Inflammatory macrophage treated with lipopolysaccharide for 1 hour (primary cell): ENCODE measurements at regions not wholly inside any gene's neighbourhood (a gene's known extent, or its start where the extent isn't known, plus 50 kb on each side); places are given as distances from the start of the nearest gene placed in this dataset.
"Not testable (repeated sequence)": the region's sequence is repeated elsewhere in the genome, so short reads cannot be mapped to it uniquely, and the experiment has no call there.

Experiments used
- DNase-seq, 2 donors: peaks; one replicate each; pipeline ENCODE4 v3.0.0-alpha.2; 2020 to 2022

DNA sequence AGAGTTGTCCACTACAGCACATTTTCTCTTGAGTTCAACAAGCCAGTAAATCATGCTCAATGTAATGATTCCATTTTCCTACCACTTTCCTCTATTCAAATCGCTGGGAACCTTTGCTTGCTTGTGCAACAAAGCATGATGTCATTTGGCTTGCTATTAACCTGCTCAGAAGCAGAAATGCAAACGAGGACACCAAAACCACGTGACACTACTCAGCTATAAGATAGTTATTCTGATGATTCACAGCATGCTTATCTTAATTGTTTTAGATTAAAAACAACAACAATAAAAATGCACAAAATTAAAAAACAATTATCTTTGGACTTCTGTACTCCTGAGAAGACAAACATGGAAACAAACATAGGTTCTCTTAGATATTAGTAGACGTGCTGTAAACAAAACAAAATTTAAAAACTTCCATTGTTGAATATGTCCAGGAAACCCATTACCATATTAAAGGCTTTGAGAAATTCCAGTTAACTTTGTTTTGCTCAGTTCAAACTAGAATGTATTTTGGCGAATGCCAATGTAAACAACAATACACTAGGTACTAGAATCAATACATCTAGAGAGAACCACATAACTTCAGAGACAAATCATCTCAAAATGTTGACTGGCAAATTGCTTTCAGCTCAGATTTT is 77.5 kb upstream of the KRAS start:
- DNase-seq, result peak; percentile 45 to 51

DNA sequence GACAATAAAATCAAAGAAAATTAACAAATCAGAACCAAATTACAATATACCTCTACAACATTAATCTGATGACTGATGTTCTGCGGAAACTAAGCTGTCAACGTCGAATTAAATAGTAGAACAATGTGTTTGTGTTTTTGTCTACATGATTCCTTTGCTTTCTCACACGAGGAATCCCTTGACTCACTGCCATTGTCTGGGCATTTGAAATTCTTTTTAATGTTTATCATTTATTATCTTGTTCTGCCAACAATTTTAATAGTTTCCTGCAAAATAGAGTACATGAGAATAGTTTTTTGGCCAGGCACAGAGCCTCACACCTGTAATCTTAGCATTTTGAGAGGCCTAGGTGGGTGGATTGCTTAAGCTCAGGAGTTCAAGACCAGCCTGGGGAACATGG is 76.6 kb upstream of the KRAS start:
- DNase-seq, result no peak

DNA sequence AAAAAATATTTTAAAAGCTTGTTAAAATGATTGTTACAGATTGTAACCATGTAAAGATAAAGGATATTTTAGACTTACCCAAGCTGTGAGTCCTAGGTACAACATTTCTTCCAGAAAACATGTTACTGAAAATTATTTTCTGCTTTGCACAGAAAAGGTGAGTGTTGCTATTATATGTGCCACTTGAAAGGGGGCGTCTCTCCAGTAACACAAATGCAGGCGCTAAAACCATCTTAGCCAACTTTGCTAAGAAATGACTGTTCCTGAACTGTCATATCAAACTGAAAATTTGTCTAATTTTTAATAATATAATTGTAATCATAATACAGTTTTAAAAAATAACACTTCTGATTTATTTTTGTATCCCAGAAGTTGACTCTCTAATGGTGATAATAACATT is 75.6 kb upstream of the KRAS start:
- no peak for DNase-seq

DNA sequence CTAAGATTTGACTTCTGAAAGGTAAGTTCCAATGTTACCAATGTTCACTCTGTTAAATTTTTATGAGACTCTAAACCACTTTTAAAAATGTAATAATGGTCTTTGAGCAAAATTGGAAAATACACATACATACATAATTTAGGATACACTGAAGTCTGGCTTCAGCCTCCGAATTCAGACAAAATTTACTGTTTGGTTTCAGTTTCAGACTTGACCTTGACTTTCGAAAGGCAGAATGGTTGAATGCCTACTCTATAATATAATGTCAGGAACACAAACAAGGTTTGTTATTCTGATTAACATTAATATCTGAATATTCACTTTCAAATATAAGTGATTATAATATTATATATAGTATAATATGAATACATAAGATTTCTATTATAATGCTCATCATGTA is 74.1 kb upstream of the KRAS start:
- DNase-seq, result no peak

DNA sequence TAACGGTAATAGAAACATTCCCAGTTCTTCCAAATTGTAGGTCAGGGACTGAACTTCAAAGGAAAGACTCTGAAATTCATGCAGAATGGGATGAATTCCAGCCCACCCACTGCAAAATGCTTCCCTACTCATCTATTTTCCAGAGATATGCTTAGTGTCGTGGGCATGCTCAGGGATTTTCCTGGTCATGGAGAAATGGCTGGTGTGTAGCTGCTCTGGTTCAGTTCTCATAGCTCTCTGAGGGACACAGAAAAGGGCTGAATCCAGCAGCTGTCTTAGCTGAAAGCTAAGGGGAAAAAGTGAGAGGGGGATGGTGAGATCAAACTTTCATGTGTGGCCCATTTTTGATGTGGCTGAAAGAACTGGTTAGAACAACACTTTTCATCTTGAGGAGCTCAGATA is 72.9 kb upstream of the KRAS start:
- DNase-seq, result no peak

DNA sequence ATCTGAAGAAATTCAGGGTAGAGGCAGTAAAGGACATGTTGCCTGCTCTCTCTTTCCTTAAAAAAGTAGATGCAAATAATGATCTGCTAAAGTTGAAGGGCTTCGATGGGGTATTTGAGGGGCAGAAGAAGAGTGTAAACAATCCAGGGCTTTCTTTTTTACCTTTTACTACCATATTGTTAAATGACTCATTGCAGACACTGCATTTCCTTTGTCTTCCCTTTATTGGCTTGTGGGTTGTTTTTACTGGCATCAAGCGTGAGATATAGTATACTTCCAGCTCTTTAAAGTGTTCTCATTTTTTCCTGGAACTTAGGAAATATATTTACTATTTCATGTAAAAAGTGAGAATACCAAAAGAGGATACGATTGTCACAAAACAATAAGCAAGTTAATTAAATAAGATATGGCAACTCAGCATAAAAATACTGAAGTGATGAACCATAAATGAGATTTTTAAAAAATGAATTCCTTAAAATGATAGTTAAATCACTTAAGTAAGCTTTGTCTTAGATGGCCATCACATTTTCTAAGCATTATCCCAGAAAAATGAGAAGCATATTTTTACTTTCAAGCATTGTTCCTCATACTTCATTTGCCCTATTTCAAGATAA is 72.3 kb upstream of the KRAS start:
- DNase-seq, result no peak

DNA sequence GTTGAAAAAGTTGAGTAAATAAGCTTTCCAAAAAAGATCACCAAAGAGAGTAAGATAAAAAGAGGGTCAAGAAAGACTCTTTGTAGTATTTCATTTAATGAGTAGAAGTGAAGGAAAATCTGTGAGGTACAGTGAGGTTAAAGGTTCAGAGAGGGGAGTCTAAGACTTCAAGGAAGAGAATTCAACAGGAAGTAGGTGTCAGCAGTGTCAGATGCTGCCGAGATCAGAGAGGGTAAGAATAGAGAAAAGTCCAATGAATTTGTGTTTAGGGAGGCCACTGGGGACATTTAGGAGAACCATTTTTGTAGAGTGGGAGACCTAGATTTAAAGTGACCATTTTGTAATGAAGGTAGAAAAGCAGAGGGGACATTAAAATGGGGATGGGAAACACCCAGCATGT is 71.6 kb upstream of the KRAS start:
- no peak for DNase-seq

DNA sequence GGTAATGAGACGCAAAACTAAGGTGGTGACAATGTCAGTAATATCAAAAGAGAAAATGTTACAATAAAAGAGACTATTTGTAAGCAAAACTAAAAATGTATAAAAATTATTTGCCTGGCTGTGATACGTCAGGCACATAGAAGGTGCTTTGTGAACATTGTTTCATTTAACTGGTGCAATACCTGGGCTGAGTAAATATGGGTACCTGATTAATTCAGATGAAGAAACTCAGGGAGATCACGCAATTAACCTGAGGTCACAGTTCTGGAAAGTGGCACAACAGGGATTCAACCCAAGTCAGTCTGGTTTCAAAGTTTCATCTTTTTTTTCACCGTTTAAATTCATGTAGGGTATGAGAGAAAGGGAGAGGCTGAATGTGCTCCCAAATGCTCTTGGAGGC is 71.0 kb upstream of the KRAS start:
- no peak for DNase-seq

DNA sequence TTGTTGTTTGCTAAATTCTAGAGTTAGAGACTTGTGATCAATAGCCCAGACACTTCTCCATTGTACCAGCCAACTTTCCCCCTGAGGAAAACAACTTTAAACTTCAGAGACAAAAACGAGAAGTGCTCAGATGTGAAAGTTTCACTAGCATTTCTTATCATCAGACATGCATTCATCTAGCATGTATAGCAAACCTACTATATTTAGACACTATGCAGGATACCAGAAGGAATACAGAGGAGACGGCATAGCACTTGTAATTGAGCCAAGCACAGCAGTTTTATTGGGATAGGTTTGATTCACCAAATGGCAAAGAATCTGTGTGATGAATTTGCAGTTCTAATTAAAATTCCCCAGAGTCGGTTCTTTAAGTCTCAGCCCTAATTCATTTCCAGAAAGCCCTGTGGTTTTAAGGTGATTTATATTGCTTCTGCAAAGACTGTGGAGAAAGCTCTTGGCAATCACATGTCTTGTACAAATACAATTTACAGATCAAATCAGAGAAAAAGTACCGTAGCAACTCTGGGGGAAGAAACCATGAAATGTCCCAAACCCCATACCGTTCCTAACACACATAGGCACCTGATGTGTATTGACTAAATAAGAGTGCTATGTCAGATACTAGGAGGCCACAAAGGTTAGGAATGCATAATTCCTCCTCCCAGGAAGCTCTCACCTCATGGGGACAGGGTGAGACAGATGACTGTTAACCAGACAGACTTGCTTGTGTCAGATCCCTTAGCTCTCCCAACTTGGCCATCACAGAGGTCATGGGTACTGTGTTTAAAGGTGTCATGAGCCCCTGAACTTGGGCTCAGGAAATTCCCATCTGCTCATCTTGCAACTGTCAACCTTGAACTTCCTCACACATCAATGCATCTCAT is 69.6 kb upstream of the KRAS start:
- peak in 1 of 2 donors; percentile 8 for DNase-seq

DNA sequence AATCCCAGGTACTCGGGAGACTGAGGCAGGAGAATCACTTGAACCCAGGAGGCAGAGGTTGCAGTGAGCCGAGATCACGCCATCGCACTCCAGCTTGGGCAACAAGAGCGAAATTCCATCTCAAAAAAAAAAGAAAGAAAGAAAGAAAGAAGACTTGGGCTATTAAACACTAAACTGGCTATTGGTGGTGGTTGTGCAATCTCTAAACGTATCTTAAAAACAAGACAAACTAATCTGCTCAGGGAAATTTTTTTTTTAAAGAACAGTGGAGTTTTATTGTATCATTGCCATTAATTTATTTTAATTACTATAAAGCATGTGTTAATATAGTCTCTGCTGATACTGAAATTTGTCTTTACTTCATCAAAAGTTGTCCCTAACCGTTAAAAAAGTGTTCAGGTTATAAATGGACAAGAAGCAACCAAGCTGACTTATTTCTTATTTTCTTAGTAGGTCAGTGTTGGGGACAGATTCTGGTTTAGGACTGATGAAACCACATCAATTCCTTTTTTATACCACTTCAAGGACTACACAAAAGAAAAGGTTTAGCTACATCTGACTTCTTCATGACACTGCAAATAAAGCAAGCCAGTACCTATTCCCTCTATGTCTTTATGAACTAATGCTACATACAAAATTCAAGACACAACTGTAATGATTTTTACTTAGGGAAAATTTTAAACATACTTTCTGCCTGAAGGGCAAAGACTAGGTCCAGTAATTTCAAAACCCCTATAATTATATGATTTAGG is 68.7 kb upstream of the KRAS start:
- no peak for DNase-seq

DNA sequence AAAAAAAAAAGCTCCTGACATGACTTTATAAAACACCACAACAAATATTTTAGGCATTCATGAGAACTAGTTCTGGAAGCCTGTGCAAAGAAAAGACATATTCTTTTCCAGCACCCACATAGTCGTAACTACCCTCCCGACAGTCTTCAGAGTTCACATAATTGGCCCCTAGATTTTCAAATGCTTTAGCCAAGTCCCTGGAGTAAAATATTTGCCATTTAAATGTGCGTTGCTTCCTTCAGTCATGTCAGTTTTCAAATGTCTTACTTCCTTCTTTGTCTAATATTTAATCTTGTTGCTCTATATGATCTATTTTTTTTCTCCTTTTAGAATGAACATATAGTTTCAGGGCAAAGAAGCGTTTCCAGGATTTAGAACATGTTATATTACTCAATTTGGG is 66.8 kb upstream of the KRAS start:
- no peak for DNase-seq

DNA sequence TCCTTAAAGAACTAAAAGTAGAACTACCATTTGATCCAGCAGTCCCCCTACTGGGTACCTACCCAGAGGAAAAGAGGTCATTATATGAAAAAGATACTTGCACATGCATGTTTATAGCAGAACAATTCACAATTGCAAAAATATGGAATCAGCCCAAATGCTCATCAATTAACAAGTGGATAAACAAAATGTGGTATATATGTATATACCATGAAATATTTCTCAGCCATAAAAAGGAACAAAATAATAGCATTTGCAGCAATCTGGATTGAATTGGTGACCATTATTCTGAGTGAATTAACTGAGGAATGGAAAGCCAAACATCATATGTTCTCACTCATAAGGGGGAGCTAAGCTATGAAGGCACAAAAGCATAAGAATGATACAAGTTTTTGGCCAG is 64.7 kb upstream of the KRAS start:
- DNase-seq, result no peak

DNA sequence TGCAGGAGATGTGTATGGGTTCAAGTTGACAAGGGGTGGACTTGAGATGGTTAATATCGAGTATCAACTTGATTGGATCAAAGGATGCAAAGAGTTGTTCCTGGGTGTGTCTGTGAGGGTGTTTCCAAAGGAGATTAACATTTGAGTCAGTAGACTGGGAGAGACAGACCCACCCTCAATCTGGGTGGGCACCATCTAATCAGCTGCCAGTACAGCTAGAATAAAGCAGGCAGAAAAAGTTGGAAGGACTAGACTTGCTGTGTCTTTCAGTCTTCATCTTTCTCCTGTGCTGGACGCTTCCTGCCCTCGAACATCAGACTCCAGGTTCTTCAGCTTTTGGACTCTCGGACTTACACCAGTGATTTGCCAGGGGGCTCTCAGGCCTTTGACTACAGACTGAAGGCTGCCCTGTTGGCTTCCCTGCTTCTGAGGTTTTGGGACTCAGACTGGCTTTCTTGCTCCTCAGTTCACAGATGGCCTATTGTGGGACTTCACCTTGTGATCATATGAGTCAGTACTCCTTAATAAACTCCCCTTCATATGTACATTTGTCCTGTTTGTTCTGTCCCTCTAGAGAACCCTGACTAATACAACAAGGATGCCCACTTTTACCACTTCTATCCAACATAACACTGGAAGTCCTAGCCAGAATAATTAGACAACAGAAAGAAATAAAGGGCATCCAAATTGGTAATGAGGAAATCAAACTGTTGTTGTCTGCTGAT is 62.7 kb upstream of the KRAS start:
- not testable (repeated sequence) for DNase-seq

DNA sequence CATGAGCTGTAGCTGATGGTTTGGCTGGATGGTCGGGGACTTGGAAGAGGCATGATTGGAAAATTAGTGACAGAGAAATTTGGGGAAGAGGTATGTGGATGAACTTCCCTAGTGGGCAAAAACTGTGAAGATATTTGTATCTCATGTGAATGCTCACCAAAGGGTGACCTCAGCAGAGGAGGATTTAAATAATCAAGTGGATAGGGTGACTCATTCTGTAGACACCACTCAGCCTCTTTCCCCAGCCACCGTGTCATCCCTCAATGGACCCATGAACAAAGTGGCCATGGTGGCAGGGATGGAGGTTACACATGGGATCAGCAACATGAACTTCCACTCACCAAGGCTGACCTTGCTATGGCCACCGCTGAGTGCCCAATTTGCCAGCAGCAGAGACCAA is 60.8 kb upstream of the KRAS start:
- DNase-seq, result no peak

DNA sequence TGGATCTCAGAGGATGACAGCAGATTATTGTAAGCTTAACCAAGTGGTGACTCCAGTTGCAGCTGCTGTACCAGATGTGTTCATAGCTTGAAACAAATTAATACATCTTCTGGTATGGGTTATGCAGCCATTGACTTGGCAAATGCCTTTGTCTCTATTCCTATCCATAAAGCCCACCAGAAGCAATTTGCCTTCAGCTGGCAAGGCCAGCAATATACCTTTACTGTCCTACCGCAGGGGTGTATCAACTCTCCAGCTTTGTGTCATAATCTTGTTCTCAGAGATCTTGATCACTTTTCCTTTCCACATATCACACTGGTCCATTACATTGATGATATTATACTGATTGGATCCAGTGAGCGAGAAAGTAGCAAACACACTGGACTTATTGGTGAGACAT is 59.3 kb upstream of the KRAS start:
- DNase-seq, result not testable (repeated sequence)

DNA sequence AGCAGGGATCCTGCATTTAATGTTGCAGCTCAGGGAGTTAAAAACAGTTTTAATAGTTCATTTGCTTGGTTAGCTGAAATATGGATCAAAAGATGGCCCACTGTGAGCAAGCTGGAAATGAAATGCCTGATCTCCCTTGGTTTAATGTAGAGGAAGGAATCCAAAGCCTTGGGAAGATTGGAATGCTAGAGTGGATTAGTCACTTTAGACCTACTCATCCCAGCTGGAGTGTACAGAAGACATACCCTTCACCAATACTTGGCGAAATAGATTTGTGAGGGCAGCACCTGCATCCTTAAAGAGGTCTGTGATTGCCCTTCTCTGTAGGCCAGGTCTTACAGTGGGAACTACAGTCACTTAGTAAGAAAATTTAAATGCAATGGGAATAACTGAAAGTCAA is 58.0 kb upstream of the KRAS start:
- no peak for DNase-seq

DNA sequence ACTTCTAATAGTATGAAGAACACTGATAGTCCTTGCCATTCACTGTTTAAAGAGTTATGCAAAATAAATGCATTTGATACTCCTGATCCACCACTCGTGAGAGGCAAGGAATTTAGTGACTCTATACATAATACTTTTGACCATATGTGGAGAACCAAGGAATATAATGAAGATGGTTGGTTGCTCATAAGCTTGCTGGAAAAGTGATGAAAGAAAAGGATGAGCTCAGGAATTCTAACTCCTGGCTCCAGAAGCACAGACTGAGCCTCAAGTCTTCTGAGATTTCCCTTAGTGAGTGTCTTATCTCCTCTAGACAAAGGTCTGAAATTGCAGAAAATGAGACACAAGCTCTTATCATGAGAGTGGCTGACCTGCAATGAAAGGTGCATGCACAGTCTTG is 57.1 kb upstream of the KRAS start:
- no peak for DNase-seq

DNA sequence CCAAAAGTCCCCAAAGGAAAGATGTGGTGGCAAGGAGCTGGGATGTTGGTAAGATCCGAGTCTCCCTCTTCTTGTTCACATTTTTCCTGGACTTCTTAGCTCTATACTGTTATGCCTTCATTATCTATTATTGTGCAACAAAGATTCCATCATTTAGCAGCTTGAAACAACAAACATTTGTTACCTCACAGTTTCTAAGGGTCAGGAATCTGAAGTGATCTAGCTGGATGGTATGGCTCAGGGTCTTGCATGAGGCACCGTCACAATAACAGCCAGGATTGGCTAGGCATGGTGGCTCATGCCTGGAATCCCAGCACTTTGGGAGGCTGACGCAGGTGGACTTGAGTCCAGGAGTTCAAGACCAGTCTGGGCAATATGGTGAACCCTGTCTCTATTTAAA is 51.1 kb upstream of the KRAS start:
- DNase-seq, result no peak
